SU-DHL-6 (cell line): ENCODE measurements at regions not wholly inside any gene's neighbourhood (a gene's known extent, or its start where the extent isn't known, plus 50 kb on each side); places are given as distances from the start of the nearest gene placed in this dataset.

Source experiments
- H2AFZ ChIP-seq: fragments of 200-600 bp; sonication (generic); 2 replicates; pipeline ENCODE4 v1.6.1; 2014; ENCODE audit warnings: low read depth, mild to moderate bottlenecking, moderate library complexity, mixed read lengths, antibody characterized with exemption, low read length; ENCODE audit not compliant: severe bottlenecking
- H3F3A ChIP-seq: fragments of 200-600 bp; shearing (Covaris generic); 2 replicates; pipeline ENCODE4 v1.6.0; 2016; ENCODE audit warnings: antibody characterized with exemption, mild to moderate bottlenecking; ENCODE audit not compliant: insufficient read depth
- H3K27ac ChIP-seq: fragments of 200-600 bp; sonication (generic); 2 replicates; pipeline ENCODE4 v1.5.1; 2016; ENCODE audit warnings: low read depth, mild to moderate bottlenecking, low read length, moderate library complexity, mixed read lengths
- H3K27me3 ChIP-seq: fragments of 200-600 bp; sonication (generic), shearing (Covaris generic); 2 replicates; pipeline ENCODE4 v1.6.0; 2014; ENCODE audit warnings: mild to moderate bottlenecking, low read length
- H3K36me3 ChIP-seq: fragments of 200-600 bp; sonication (generic); 2 replicates; pipeline ENCODE4 v1.6.1; 2014; ENCODE audit warnings: mild to moderate bottlenecking, low read length, mixed read lengths
- H3K4me2 ChIP-seq: fragments of 300-600, 200-600 bp; shearing (Covaris generic), sonication (generic); 2 replicates; pipeline ENCODE4 v1.6.0; 2014; ENCODE audit warnings: low read length, low read depth, mild to moderate bottlenecking; ENCODE audit not compliant: poor library complexity, severe bottlenecking
- H3K4me3 ChIP-seq: fragments of 200-600 bp; sonication (generic); 2 replicates; pipeline ENCODE4 v1.5.1; 2014; ENCODE audit warnings: antibody characterized with exemption, low read length, mild to moderate bottlenecking, mixed read lengths; ENCODE audit not compliant: insufficient read depth, poor library complexity, severe bottlenecking
- H3K79me2 ChIP-seq: fragments of 200-600 bp; sonication (generic); 2 replicates; pipeline ENCODE4 v1.6.1; 2014; ENCODE audit warnings: mild to moderate bottlenecking, low read length, moderate library complexity; ENCODE audit not compliant: insufficient read depth
- H3K9ac ChIP-seq: fragments of 200-600 bp; sonication (generic); 2 replicates; pipeline ENCODE4 v1.7.0; 2014; ENCODE audit warnings: mild to moderate bottlenecking, low read length
- H3K9me2 ChIP-seq: fragments of 200-600 bp; sonication (generic); replicated peaks from 2 replicates; pipeline ENCODE4 v1.6.1; 2014; ENCODE audit warnings: low read length; ENCODE audit not compliant: insufficient read depth
- H3K9me3 ChIP-seq: fragments of 200-600 bp; sonication (generic); 2 replicates; pipeline ENCODE4 v1.6.1; 2014; ENCODE audit warnings: low read length, mixed read lengths; ENCODE audit not compliant: insufficient read depth
- H4K20me1 ChIP-seq: fragments of 200-600 bp; sonication (generic); 2 replicates; pipeline ENCODE4 v1.6.1; 2014; ENCODE audit warnings: low read depth, mild to moderate bottlenecking, antibody characterized with exemption, low read length, moderate library complexity, mixed read lengths
- CTCF ChIP-seq: fragments of 200-600 bp; sonication (generic); IDR thresholded peaks from one replicate; pipeline ENCODE4 v1.5.1; 2017; ENCODE audit warnings: antibody characterized with exemption, mild to moderate bottlenecking, low read length, moderate library complexity; ENCODE audit not compliant: insufficient read depth, poor library complexity, severe bottlenecking
- EZH2phosphoT487 ChIP-seq: fragments of 200-600 bp; sonication (generic), shearing (Covaris generic); conservative IDR thresholded peaks from 2 replicates; pipeline ENCODE4 v1.6.1; 2018; ENCODE audit warnings: mild to moderate bottlenecking, antibody characterized with exemption, low read length, moderate library complexity, mixed read lengths

GRCh38 chr7:68610701-68611100, 987.6 kb upstream of the AUTS2 start:
- Histone ChIP-seq H3K9me3 (peaks cover 37% of the 10 kb centered on the region), H3K9ac (no peak overlapping the region), H3F3A (no peaks in the 10 kb centered on the region), H3K27ac (no peak overlapping the region), H3K79me2 (no peaks in the 10 kb centered on the region), H3K4me3 (no peak overlapping the region), H2AFZ (no peak overlapping the region), H4K20me1 (no peaks in the 10 kb centered on the region), H3K9me2 (no peaks in the 10 kb centered on the region), H3K4me2 (no peak overlapping the region), H3K27me3 (no peaks in the 10 kb centered on the region), H3K36me3 (no peaks in the 10 kb centered on the region)
- no peak for TF ChIP-seq CTCF
- no peak for TF ChIP-seq EZH2phosphoT487

- Histone ChIP-seq H2AFZ (no peak overlapping the region), H3K9me3 (peaks cover 19% of the 10 kb centered on the region), H3K4me2 (no peak overlapping the region), H3K27ac (no peak overlapping the region), H4K20me1 (no peaks in the 10 kb centered on the region), H3K9me2 (no peaks in the 10 kb centered on the region), H3K27me3 (no peaks in the 10 kb centered on the region), H3K4me3 (no peak overlapping the region), H3K36me3 (no peaks in the 10 kb centered on the region), H3K79me2 (no peaks in the 10 kb centered on the region), H3K9ac (no peak overlapping the region), H3F3A (no peaks in the 10 kb centered on the region)
- TF ChIP-seq EZH2phosphoT487: no peak
- TF ChIP-seq CTCF: no peak
Observed at GRCh38 chr7:68613405-68613804, 984.9 kb upstream of the AUTS2 start.

- no peaks in the 10 kb centered on the region for H4K20me1 ChIP-seq
- H3K79me2 ChIP-seq: no peaks in the 10 kb centered on the region
- H3K9me2 ChIP-seq: no peaks in the 10 kb centered on the region
- no peak for TF ChIP-seq EZH2phosphoT487
- no peaks in the 10 kb centered on the region for H3F3A ChIP-seq
- no peaks in the 10 kb centered on the region for H3K27me3 ChIP-seq
- peaks cover 14% of the 10 kb centered on the region; the same call in 1 of the 2 replicates for H3K9me3 ChIP-seq
- H3K4me2 ChIP-seq: no peak overlapping the region
- H3K4me3 ChIP-seq: no peak overlapping the region
- no peaks in the 10 kb centered on the region for H3K36me3 ChIP-seq
- no peak overlapping the region for H3K27ac ChIP-seq
- no peak overlapping the region for H3K9ac ChIP-seq
- no peak overlapping the region for H2AFZ ChIP-seq
Observed at GRCh38 chr7:68613897-68614296, 984.4 kb upstream of the AUTS2 start.

GRCh38 chr7:68619526-68619925, 978.7 kb upstream of the AUTS2 start:
- Histone ChIP-seq H2AFZ (no peak overlapping the region), H3F3A (no peaks in the 10 kb centered on the region), H3K36me3 (no peaks in the 10 kb centered on the region), H3K4me3 (no peak overlapping the region), H3K9me2 (no peaks in the 10 kb centered on the region), H3K4me2 (no peak overlapping the region), H3K9ac (no peak overlapping the region), H3K27me3 (no peaks in the 10 kb centered on the region), H3K9me3 (no peaks in the 10 kb centered on the region), H3K27ac (no peak overlapping the region), H3K79me2 (no peaks in the 10 kb centered on the region), H4K20me1 (no peaks in the 10 kb centered on the region)
- TF ChIP-seq CTCF (no peak), EZH2phosphoT487 (no peak)
